Mesenchymal stem cell (in vitro differentiated cells and primary cell): ENCODE measurements at regions not wholly inside any gene's neighbourhood (a gene's known extent, or its start where the extent isn't known, plus 50 kb on each side); places are given as distances from the start of the nearest gene placed in this dataset.

Experiments
- DNase-seq: peaks from one replicate; pipeline ENCODE4 v3.0.0-alpha.2; 2013
- H2AFZ ChIP-seq: one replicate; pipeline ENCODE4 v1.6.1; 2013; ENCODE audit warnings: low read depth, mild to moderate bottlenecking, control low read depth, inconsistent platforms, low read length, moderate library complexity
- H2AK5ac ChIP-seq: 2 replicates; pipeline ENCODE4 v1.6.1; 2013; ENCODE audit warnings: low read length, moderate library complexity, mild to moderate bottlenecking, inconsistent platforms; ENCODE audit not compliant: severe bottlenecking
- H2BK120ac ChIP-seq: one replicate; pipeline ENCODE4 v1.6.1; 2013; ENCODE audit warnings: low read depth, mild to moderate bottlenecking, inconsistent platforms, low read length, moderate library complexity
- H2BK12ac ChIP-seq, 2 experiments: one replicate each; pipeline ENCODE4 v1.6.1; 2013; ENCODE audit warnings: inconsistent platforms in 2 of 2, low read length in 2 of 2, mild to moderate bottlenecking in 2 of 2, moderate library complexity in 2 of 2, control low read depth in 1 of 2
- H2BK15ac ChIP-seq: one replicate; pipeline ENCODE4 v1.6.1; 2013; ENCODE audit warnings: mild to moderate bottlenecking, low read depth, inconsistent platforms; ENCODE audit not compliant: poor library complexity, severe bottlenecking
- H2BK5ac ChIP-seq: 2 replicates; pipeline ENCODE4 v1.6.1; 2013; ENCODE audit warnings: low read depth, mild to moderate bottlenecking, low read length, control low read depth, inconsistent platforms; ENCODE audit not compliant: poor library complexity, severe bottlenecking
- H3K14ac ChIP-seq, 2 experiments: one replicate each; pipeline ENCODE4 v1.6.1; 2013; ENCODE audit warnings: inconsistent platforms in 2 of 2, low read length in 2 of 2, control low read depth in 1 of 2, mild to moderate bottlenecking in 1 of 2, moderate library complexity in 1 of 2
- H3K18ac ChIP-seq, 2 experiments: one replicate each; pipeline ENCODE4 v1.6.1; 2013; ENCODE audit warnings: inconsistent platforms in 2 of 2, low read length in 2 of 2, control low read depth in 1 of 2, low read depth in 1 of 2, mild to moderate bottlenecking in 1 of 2
- H3K23ac ChIP-seq, 2 experiments: one replicate each; pipeline ENCODE4 v1.6.1; 2013; ENCODE audit warnings: inconsistent platforms in 2 of 2, low read length in 2 of 2, mild to moderate bottlenecking in 2 of 2, moderate library complexity in 2 of 2, control low read depth in 1 of 2
- H3K27ac ChIP-seq: 2 replicates; pipeline ENCODE4 v1.5.1; 2013; ENCODE audit warnings: mild to moderate bottlenecking, moderate library complexity, low read length, control low read depth, inconsistent platforms; ENCODE audit not compliant: poor library complexity, severe bottlenecking
- H3K27me3 ChIP-seq, 2 experiments: 2 replicates each; pipeline versions ENCODE4 v1.6.1 to v1.7.0; 2013; ENCODE audit warnings: low read length in 2 of 2, mild to moderate bottlenecking in 2 of 2, moderate library complexity in 2 of 2, control low read depth in 1 of 2, inconsistent platforms in 1 of 2; ENCODE audit not compliant: control insufficient read depth in 1 of 2, insufficient read depth in 1 of 2
- H3K36me3 ChIP-seq, 2 experiments: 2 replicates each; pipeline versions ENCODE4 v1.6.1 to v1.7.0; 2013; ENCODE audit warnings: low read length in 2 of 2, control low read depth in 1 of 2, inconsistent platforms in 1 of 2, low read depth in 1 of 2, mild to moderate bottlenecking in 1 of 2; ENCODE audit not compliant: insufficient read depth in 2 of 2, control insufficient read depth in 1 of 2
- H3K4ac ChIP-seq, 2 experiments: one replicate each; pipeline ENCODE4 v1.6.1; 2013; ENCODE audit warnings: inconsistent platforms in 2 of 2, low read length in 2 of 2, mild to moderate bottlenecking in 2 of 2, moderate library complexity in 2 of 2, control low read depth in 1 of 2, low read depth in 1 of 2
- H3K4me1 ChIP-seq: 2 replicates; pipeline ENCODE4 v1.6.1; 2013; ENCODE audit warnings: low read depth, low read length, control low read depth; ENCODE audit not compliant: control insufficient read depth, insufficient read depth
- H3K4me2 ChIP-seq: 2 replicates; pipeline ENCODE4 v1.6.1; 2013; ENCODE audit warnings: low read length, mild to moderate bottlenecking, inconsistent platforms; ENCODE audit not compliant: poor library complexity, severe bottlenecking
- H3K4me3 ChIP-seq, 2 experiments: 2 replicates each; pipeline versions ENCODE4 v1.5.1 to v1.7.0; 2013; ENCODE audit warnings: low read length in 2 of 2, mild to moderate bottlenecking in 2 of 2, control low read depth in 1 of 2, low read depth in 1 of 2; ENCODE audit not compliant: insufficient read depth in 1 of 2
- H3K79me1 ChIP-seq: replicated peaks from 2 replicates; pipeline ENCODE4 v1.6.1; 2013; ENCODE audit warnings: mild to moderate bottlenecking, control low read depth, low read length, inconsistent platforms; ENCODE audit not compliant: poor library complexity, severe bottlenecking
- H3K9ac ChIP-seq: 2 replicates; pipeline ENCODE4 v1.7.0; 2013; ENCODE audit warnings: mild to moderate bottlenecking, low read length, moderate library complexity
- H3K9me3 ChIP-seq: 2 replicates; pipeline ENCODE4 v1.7.0; 2013; ENCODE audit warnings: mild to moderate bottlenecking, low read length; ENCODE audit not compliant: control insufficient read depth
- H4K8ac ChIP-seq: one replicate; pipeline ENCODE4 v1.6.1; 2013; ENCODE audit warnings: inconsistent platforms, mild to moderate bottlenecking, low read length, moderate library complexity
- H4K91ac ChIP-seq: one replicate; pipeline ENCODE4 v1.6.1; 2013; ENCODE audit warnings: mild to moderate bottlenecking, low read length, inconsistent platforms
- WGBS: methylation state at CpG from one replicate; pipeline ENCODE4 v1.1.7; 2013; ENCODE audit warnings: mixed read lengths; 5-methylcytosine and 5-hydroxymethylcytosine counted together

DNA sequence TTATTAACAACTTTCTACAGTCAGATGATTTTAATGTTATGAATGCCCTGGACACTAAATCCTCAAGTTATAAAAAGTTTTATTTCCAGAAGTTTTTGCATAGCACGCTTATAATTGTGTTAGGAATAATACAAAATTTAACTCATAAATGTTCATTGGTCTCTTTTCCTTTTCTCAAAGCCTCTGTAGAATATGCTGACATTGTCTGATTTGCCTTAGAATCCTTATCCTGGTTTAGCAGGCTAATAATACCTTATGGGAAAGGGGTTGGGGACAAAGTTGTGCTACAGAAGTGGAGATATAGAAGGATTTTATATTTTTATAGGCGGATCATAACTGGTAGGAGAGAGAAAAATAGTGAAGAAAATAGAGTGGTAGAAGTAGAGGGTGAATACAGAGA is 1739.6 kb downstream of the OLFM4 start:
- Histone ChIP-seq H2BK15ac (no peak overlapping the region), H3K14ac (no peak overlapping the region), H3K23ac (no peak overlapping the region), H3K36me3 (no peaks in the 10 kb centered on the region), H3K27ac (no peak overlapping the region), H3K79me1 (no peaks in the 10 kb centered on the region), H3K18ac (no peak overlapping the region), H2BK120ac (no peak overlapping the region), H3K9me3 (peaks cover 3% of the 10 kb centered on the region), H3K4ac (no peak overlapping the region), H3K4me2 (no peak overlapping the region), H4K8ac (no peak overlapping the region), H2AK5ac (no peak overlapping the region), H2AFZ (no peak overlapping the region), H3K4me1 (no peaks in the 10 kb centered on the region), H3K9ac (no peak overlapping the region), H3K4me3 (no peak overlapping the region), H2BK12ac (no peak overlapping the region), H2BK5ac (no peak overlapping the region), H4K91ac (no peak overlapping the region), H3K27me3 (no peaks in the 10 kb centered on the region)
- no peak for DNase-seq
- WGBS: 72% methylated on average over 1 of the region's 2 CpGs

- Histone ChIP-seq H3K4me3 (no peak overlapping the region), H3K23ac (no peak overlapping the region), H2AK5ac (no peak overlapping the region), H3K4ac (no peak overlapping the region), H3K18ac (no peak overlapping the region), H3K9ac (no peak overlapping the region), H3K27me3 (no peaks in the 10 kb centered on the region), H3K14ac (no peak overlapping the region), H3K4me1 (no peaks in the 10 kb centered on the region), H3K27ac (no peak overlapping the region), H2BK5ac (no peak overlapping the region), H2BK12ac (no peak overlapping the region), H3K79me1 (no peaks in the 10 kb centered on the region), H4K8ac (no peak overlapping the region), H3K4me2 (no peak overlapping the region), H2AFZ (no peak overlapping the region), H2BK15ac (no peak overlapping the region), H3K9me3 (peaks cover 7% of the 10 kb centered on the region), H3K36me3 (no peaks in the 10 kb centered on the region), H4K91ac (no peak overlapping the region), H2BK120ac (no peak overlapping the region)
- no peak for DNase-seq
- 80% methylated on average over 13 of the region's 13 CpGs for WGBS
Measured at GRCh38 chr13:54775501-54776191, 1747.0 kb downstream of the OLFM4 start.

GRCh38 chr13:54787754-54788153 is 1759.1 kb downstream of the OLFM4 start:
- no peak overlapping the region for H2AK5ac ChIP-seq
- no peaks in the 10 kb centered on the region for H3K27me3 ChIP-seq
- no peak overlapping the region for H3K27ac ChIP-seq
- no peak overlapping the region for H2BK120ac ChIP-seq
- no peak overlapping the region for H4K8ac ChIP-seq
- peaks cover 5% of the 10 kb centered on the region for H3K9me3 ChIP-seq
- H3K4me2 ChIP-seq: no peak overlapping the region
- H2BK12ac ChIP-seq: no peak overlapping the region
- peak overlapping the region in 1 of 2 experiments; percentile 12 for H3K18ac ChIP-seq
- H3K23ac ChIP-seq: no peak overlapping the region
- no peak overlapping the region for H3K9ac ChIP-seq
- no peak overlapping the region for H3K4me3 ChIP-seq
- H3K79me1 ChIP-seq: no peaks in the 10 kb centered on the region
- no peak for DNase-seq
- H2BK15ac ChIP-seq: no peak overlapping the region
- no peaks in the 10 kb centered on the region for H3K36me3 ChIP-seq
- 95% methylated on average over 4 of the region's 12 CpGs for WGBS
- peak overlapping the region in 1 of 2 experiments; percentile 48 for H3K14ac ChIP-seq
- H3K4me1 ChIP-seq: peaks cover 1% of the 10 kb centered on the region
- no peak overlapping the region for H3K4ac ChIP-seq
- H4K91ac ChIP-seq: no peak overlapping the region
- no peak overlapping the region for H2AFZ ChIP-seq
- H2BK5ac ChIP-seq: no peak overlapping the region

- H3K9me3 ChIP-seq: peaks cover 12% of the 10 kb centered on the region
- H3K9ac ChIP-seq: no peak overlapping the region
- H3K4me2 ChIP-seq: no peak overlapping the region
- H2AK5ac ChIP-seq: no peak overlapping the region
- H3K27me3 ChIP-seq: no peaks in the 10 kb centered on the region
- no peak overlapping the region for H3K23ac ChIP-seq
- H3K36me3 ChIP-seq: no peaks in the 10 kb centered on the region
- H3K79me1 ChIP-seq: no peaks in the 10 kb centered on the region
- H4K8ac ChIP-seq: no peak overlapping the region
- H2BK5ac ChIP-seq: no peak overlapping the region
- no peak overlapping the region for H4K91ac ChIP-seq
- H2AFZ ChIP-seq: no peak overlapping the region
- H3K4me1 ChIP-seq: no peaks in the 10 kb centered on the region
- H3K4me3 ChIP-seq: no peak overlapping the region
- H3K4ac ChIP-seq: no peak overlapping the region
- no peak overlapping the region for H2BK15ac ChIP-seq
- no peak overlapping the region for H2BK12ac ChIP-seq
- WGBS: 92% methylated on average over 36 of the region's 37 CpGs
- no peak for DNase-seq
- no peak overlapping the region for H3K14ac ChIP-seq
- no peak overlapping the region for H3K18ac ChIP-seq
- no peak overlapping the region for H3K27ac ChIP-seq
- H2BK120ac ChIP-seq: no peak overlapping the region
Measured at GRCh38 chr13:54799621-54800226, 1771.1 kb downstream of the OLFM4 start.
